Stimulated activated CD4-positive, alpha-beta T cell treated with anti-CD3 and anti-CD28 coated beads, Interleukin-1b, Interleukin-23, amount 100 ng/mL, for 48 hours (primary cell): ENCODE measurements at regions not wholly inside any gene's neighbourhood (a gene's known extent, or its start where the extent isn't known, plus 50 kb on each side); places are given as distances from the start of the nearest gene placed in this dataset.

Experiments
- DNase-seq: peaks from one replicate; pipeline ENCODE4 v3.0.0-alpha.2; 2020

GRCh38 chr13:71935166-71935840 is 68.3 kb upstream of the DACH1 start:
- no peak for DNase-seq

- DNase-seq, result no peak
Measured at GRCh38 chr13:71924931-71925330, 57.9 kb upstream of the DACH1 start.

GRCh38 chr13:71922194-71922593 is 55.2 kb upstream of the DACH1 start:
- no peak for DNase-seq
